ENCODE measurements at regions not wholly inside any gene's neighbourhood (a gene's known extent, or its start where the extent isn't known, plus 50 kb on each side); places are given as distances from the start of the nearest gene placed in this dataset.
"Not testable (repeated sequence)": the region's sequence is repeated elsewhere in the genome, so short reads cannot be mapped to it uniquely, and the experiment has no call there.

GRCh38 chr17:64720253-64720652, 58.1 kb upstream of the SMURF2 start:
- not testable (repeated sequence) for TF ChIP-seq CTCF (IDR thresholded peaks at IDR 0.05; ENCODE audit: low read length); EZH2 (IDR thresholded peaks at IDR 0.05; ENCODE audit: borderline replicate concordance, low read length)
